ENCODE measurements at regions not wholly inside any gene's neighbourhood (a gene's known extent, or its start where the extent isn't known, plus 50 kb on each side); places are given as distances from the start of the nearest gene placed in this dataset.

DNA sequence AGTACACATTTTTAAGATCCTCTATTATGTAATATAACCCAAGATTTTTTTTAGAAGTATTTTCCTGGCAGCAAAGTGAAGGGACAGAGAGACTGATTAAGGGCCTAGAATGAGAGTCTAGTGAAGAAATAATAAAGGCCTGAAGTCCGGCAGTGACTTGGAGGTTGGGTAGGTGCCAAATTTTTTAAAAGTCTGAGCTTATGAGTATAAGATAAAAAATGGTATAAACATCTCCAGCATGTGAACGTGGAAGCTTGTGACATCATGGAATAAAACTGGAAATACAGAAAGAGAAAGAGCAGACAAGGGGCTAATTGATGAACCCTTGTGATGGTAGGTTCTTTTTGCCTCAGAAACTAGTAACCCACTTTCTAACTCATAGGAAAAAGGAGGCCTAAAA is 174.6 kb downstream of the SUCLA2 start:
- Histone ChIP-seq H3K9me3 (no peaks in the 10 kb centered on the region), H3K4me1 (no peaks in the 10 kb centered on the region), H3K27ac (peak overlapping the region in 1 of 2 donors; percentile 22), H3K27me3 (no peaks in the 10 kb centered on the region), H3K4me3 (no peak overlapping the region), H3K36me3 (no peaks in the 10 kb centered on the region)
- DNase-seq (ENCODE audit: low spot score in 2 of 2) = no peak
- TF ChIP-seq, protein P1, sequence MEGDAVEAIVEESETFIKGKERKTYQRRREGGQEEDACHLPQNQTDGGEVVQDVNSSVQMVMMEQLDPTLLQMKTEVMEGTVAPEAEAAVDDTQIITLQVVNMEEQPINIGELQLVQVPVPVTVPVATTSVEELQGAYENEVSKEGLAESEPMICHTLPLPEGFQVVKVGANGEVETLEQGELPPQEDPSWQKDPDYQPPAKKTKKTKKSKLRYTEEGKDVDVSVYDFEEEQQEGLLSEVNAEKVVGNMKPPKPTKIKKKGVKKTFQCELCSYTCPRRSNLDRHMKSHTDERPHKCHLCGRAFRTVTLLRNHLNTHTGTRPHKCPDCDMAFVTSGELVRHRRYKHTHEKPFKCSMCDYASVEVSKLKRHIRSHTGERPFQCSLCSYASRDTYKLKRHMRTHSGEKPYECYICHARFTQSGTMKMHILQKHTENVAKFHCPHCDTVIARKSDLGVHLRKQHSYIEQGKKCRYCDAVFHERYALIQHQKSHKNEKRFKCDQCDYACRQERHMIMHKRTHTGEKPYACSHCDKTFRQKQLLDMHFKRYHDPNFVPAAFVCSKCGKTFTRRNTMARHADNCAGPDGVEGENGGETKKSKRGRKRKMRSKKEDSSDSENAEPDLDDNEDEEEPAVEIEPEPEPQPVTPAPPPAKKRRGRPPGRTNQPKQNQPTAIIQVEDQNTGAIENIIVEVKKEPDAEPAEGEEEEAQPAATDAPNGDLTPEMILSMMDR (IDR thresholded peaks at IDR 0.05) = no peak
- intact Hi-C loops (cut with DNase I) = no loop called here

DNA sequence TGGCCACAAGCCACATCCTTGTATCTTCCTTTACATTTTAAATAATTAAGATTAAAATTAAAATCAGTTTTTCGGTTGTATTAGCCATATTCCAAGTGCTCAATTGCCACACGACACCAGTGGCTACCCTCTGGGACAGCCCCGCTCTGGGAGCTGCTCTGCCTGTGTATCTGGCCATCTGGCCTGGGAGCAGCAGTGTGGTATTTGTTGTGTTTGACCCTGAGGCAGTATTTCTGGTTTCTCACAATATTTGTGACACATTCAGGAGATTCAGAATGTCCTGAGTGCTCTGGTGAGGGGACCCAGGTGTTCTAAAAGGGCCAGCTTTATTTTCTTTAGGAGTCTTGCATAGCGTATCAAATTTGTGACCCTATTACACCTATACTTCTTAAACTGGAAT is 179.0 kb downstream of the SUCLA2 start:
- Histone ChIP-seq H3K36me3 (no peaks in the 10 kb centered on the region), H3K27ac (no peak overlapping the region), H3K4me3 (no peak overlapping the region), H3K27me3 (no peaks in the 10 kb centered on the region), H3K4me1 (no peaks in the 10 kb centered on the region), H3K9me3 (no peaks in the 10 kb centered on the region)
- intact Hi-C loops (cut with DNase I) = no loop called here
- TF ChIP-seq, protein P1 (IDR thresholded peaks at IDR 0.05) = no peak
- DNase-seq (ENCODE audit: low spot score in 2 of 2) = no peak

DNA sequence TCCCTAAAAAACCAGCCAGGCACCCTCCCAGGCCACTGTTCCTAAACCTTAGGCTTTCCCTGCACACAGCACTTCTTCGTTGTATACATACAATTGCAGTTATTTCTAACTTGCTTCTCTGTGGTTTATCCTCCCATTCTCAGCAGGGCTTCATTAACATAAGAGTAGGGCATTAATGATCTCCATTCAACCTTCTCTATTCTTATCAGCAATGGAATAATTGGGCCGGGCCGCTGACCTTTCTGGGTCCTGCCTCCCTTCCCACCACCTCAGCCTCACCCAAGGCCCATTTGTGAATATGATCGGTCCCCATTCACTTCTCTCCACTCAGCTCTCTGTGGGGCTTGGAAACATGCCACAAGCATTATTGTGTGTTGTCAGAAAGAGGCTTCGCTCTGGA is 184.2 kb downstream of the SUCLA2 start:
- Histone ChIP-seq H3K4me3 (no peak overlapping the region), H3K4me1 (no peaks in the 10 kb centered on the region), H3K27ac (no peak overlapping the region), H3K27me3 (no peaks in the 10 kb centered on the region), H3K36me3 (no peaks in the 10 kb centered on the region), H3K9me3 (no peaks in the 10 kb centered on the region)
- no peak for DNase-seq (ENCODE audit: low spot score in 2 of 2)
- intact Hi-C loops (cut with DNase I) = no loop called here
- TF ChIP-seq, protein P1 (IDR thresholded peaks at IDR 0.05) = no peak

DNA sequence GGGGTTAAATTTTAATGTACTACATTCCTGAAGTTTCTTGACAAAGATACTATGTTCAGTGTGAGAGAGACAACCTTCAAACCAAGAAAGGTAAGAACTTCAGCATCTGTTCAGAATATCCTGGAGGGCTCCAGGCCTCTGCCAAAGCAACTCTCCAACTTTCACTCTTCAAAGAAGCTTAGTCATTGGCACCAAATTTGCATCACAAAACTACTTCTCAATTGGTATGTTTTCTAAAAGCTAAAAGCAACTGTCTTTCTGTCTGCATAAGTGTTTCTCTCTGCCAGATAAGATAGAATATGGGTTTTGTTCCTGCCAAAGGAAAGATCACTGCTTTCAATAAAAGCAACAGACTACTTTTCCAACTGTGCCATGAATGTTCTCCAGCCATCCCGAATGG is 187.4 kb downstream of the SUCLA2 start:
- no peak for DNase-seq (ENCODE audit: low spot score in 2 of 2)
- Histone ChIP-seq H3K36me3 (no peaks in the 10 kb centered on the region), H3K9me3 (no peaks in the 10 kb centered on the region), H3K4me1 (no peaks in the 10 kb centered on the region), H3K27ac (no peak overlapping the region), H3K27me3 (no peaks in the 10 kb centered on the region), H3K4me3 (no peak overlapping the region)
- TF ChIP-seq, protein P1 (IDR thresholded peaks at IDR 0.05) = no peak
- intact Hi-C loops (cut with DNase I) = no loop called here

DNA sequence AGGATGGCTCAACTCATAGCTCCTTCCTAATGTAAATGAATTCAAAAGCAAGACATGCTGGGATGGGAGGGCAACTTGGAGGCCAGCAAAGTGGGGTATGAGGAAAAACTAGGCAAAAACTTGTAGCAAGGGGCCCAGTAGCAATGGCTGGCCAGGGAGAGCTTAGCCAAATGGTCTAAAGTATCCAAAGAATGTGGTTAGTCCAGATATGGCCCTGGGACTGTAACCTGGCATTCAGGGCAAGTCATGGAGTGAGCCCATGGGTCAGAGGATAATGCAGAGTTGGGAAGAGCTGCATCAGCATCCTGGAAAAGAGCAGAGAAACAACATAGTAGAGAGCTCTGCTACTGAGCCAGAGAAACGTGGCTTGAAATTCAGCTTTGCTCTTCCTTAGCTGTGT is 191.7 kb downstream of the SUCLA2 start:
- DNase-seq (ENCODE audit: low spot score in 2 of 2) = no peak
- intact Hi-C loops (cut with DNase I) = no loop called here
- H3K4me1 ChIP-seq = no peaks in the 10 kb centered on the region
- H3K9me3 ChIP-seq = no peaks in the 10 kb centered on the region
- TF ChIP-seq, protein P1 (IDR thresholded peaks at IDR 0.05) = no peak
- no peaks in the 10 kb centered on the region for H3K36me3 ChIP-seq
- no peak overlapping the region for H3K4me3 ChIP-seq
- H3K27me3 ChIP-seq = no peaks in the 10 kb centered on the region
- no peak overlapping the region for H3K27ac ChIP-seq

DNA sequence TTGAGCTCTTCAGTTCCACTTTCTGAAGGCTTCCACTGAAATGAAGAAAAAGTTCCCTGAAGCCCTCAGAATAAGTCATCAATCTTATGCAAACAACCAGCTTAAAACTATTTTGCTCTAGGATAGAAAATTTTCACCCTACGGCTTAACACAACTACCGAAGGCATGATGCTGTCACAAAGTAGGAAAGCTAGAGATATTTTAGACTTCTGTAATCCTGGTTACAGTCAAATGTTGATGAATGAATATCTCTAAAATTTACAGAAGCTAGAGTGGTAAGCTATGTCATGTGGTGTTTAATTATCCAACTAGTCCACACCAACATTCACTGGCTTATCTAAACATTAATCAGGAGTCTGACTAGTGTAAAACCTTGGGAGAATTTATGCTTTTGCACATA is 197.9 kb downstream of the SUCLA2 start:
- no peaks in the 10 kb centered on the region for H3K9me3 ChIP-seq
- TF ChIP-seq, protein P1 (IDR thresholded peaks at IDR 0.05) = no peak
- no peak for DNase-seq (ENCODE audit: low spot score in 2 of 2)
- intact Hi-C loops (cut with DNase I) = no loop called here
- H3K4me1 ChIP-seq = no peaks in the 10 kb centered on the region
- no peaks in the 10 kb centered on the region for H3K27me3 ChIP-seq
- H3K36me3 ChIP-seq = no peaks in the 10 kb centered on the region
- no peak overlapping the region for H3K27ac ChIP-seq
- H3K4me3 ChIP-seq = no peak overlapping the region
